OCI-LY3 (cell line): ENCODE measurements at regions not wholly inside any gene's neighbourhood (a gene's known extent, or its start where the extent isn't known, plus 50 kb on each side); places are given as distances from the start of the nearest gene placed in this dataset.

ENCODE experiments used
- H2AFZ ChIP-seq: fragments of 200-600, 300-600 bp; shearing (Covaris generic); 2 replicates; pipeline ENCODE4 v1.6.0; 2014; ENCODE audit warnings: antibody characterized with exemption, low read depth, low read length
- H3K27ac ChIP-seq: fragments of 200-600, 300-600 bp; sonication (generic); 2 replicates; pipeline ENCODE4 v1.5.1; 2014; ENCODE audit warnings: mild to moderate bottlenecking, low read length, moderate library complexity, mixed read lengths
- H3K27me3 ChIP-seq: fragments of 200-600, 300-600 bp; sonication (generic); 2 replicates; pipeline ENCODE4 v1.6.1; 2014; ENCODE audit warnings: low read depth, low read length, mixed read lengths
- H3K36me3 ChIP-seq: fragments of 200-600, 300-600 bp; sonication (generic); replicated peaks from 2 replicates; pipeline ENCODE3; 2014; ENCODE audit warnings: low read depth, low read length, mixed read lengths
- H3K4me1 ChIP-seq: fragments of 300-600, 200-600 bp; sonication (generic); 2 replicates; pipeline ENCODE4 v1.6.1; 2014; ENCODE audit warnings: low read length, mixed read lengths
- H3K4me2 ChIP-seq: fragments of 200-600, 300-600 bp; sonication (generic); 2 replicates; pipeline ENCODE4 v1.6.1; 2014; ENCODE audit warnings: low read length, mixed read lengths
- H3K4me3 ChIP-seq: fragments of 300-600, 200-600 bp; sonication (generic); 2 replicates; pipeline ENCODE4 v1.5.1; 2014; ENCODE audit warnings: antibody characterized with exemption, mild to moderate bottlenecking, low read length, moderate library complexity
- H3K79me2 ChIP-seq: fragments of 300-600, 200-600 bp; shearing (Covaris generic); 2 replicates; pipeline ENCODE4 v1.6.1; 2014; ENCODE audit warnings: mild to moderate bottlenecking, low read length, mixed read lengths
- H3K9ac ChIP-seq: fragments of 300-600, 200-600 bp; shearing (Covaris generic); 2 replicates; pipeline ENCODE4 v1.6.0; 2014; ENCODE audit warnings: mild to moderate bottlenecking, low read length, moderate library complexity
- H3K9me3 ChIP-seq: fragments of 200-600, 300-600 bp; shearing (Covaris generic); 2 replicates; pipeline ENCODE4 v1.6.1; 2014; ENCODE audit warnings: low read length, mixed read lengths; ENCODE audit not compliant: insufficient read depth
- H4K20me1 ChIP-seq: fragments of 200-600, 300-600 bp; sonication (generic); 2 replicates; pipeline ENCODE4 v1.6.1; 2016; ENCODE audit warnings: low read length, mixed read lengths; ENCODE audit not compliant: insufficient read depth
- CTCF ChIP-seq: fragments of 200-600, 300-600 bp; sonication (generic); IDR thresholded peaks from 2 replicates; pipeline ENCODE4 v1.5.1; 2014; ENCODE audit warnings: antibody characterized with exemption, low read length, low read depth
- EZH2phosphoT487 ChIP-seq: fragments of 200-600 bp; shearing (Covaris generic); IDR thresholded peaks from 2 replicates; pipeline ENCODE4 v1.6.1; 2018; ENCODE audit warnings: antibody characterized with exemption, mixed run types, low read depth

DNA sequence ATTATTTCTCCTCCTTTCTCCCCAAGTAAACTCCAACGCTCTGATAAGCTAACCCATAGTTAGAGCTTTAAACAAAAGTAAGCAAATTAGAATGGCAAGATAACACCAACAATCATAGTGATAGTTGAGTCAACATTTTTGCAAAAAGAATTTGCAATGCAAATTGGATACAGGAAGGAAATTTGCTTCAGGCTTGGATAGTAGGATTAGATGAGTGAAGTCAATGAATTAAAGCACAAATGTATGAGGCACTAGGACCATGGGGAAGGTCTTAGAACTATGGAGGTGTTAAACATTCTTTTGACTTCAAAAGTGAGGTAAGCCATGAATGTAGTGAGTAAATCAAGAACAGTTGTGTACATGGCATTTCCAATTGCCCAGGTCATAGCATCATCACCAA is 289.8 kb upstream of the GRAMD2B start:
- H3K4me2 ChIP-seq = no peak overlapping the region
- H2AFZ ChIP-seq = no peak overlapping the region
- no peaks in the 10 kb centered on the region for H3K27me3 ChIP-seq
- H4K20me1 ChIP-seq = no peaks in the 10 kb centered on the region
- no peaks in the 10 kb centered on the region for H3K9me3 ChIP-seq
- H3K4me1 ChIP-seq = no peaks in the 10 kb centered on the region
- no peak overlapping the region for H3K9ac ChIP-seq
- H3K36me3 ChIP-seq = no peaks in the 10 kb centered on the region
- no peak overlapping the region for H3K4me3 ChIP-seq
- H3K27ac ChIP-seq = no peak overlapping the region
- no peak for TF ChIP-seq EZH2phosphoT487
- no peak for TF ChIP-seq CTCF
- no peaks in the 10 kb centered on the region for H3K79me2 ChIP-seq

DNA sequence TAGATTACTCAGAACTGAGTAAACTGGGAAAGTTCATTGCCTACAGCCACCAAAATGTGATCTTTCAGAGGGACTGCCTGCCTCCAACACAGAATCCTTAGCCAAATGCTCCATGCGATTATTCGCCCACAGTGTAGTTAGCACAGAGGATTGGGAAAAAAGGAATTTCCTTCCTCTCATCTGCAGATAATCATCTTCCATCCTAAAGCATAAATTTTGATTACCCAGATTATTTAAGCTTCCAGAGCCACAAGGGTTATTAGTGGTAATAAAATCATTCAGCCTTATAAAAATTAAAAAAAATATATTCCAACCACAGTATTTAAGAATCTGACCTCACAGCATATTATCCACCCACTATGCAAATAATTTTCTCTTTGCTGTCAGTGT is 285.3 kb upstream of the GRAMD2B start:
- Histone ChIP-seq H3K4me2 (no peak overlapping the region), H3K27ac (no peak overlapping the region), H3K4me1 (no peaks in the 10 kb centered on the region), H3K27me3 (no peaks in the 10 kb centered on the region), H3K9ac (no peak overlapping the region), H3K4me3 (no peak overlapping the region), H3K79me2 (no peaks in the 10 kb centered on the region), H4K20me1 (no peaks in the 10 kb centered on the region), H2AFZ (no peak overlapping the region), H3K9me3 (no peaks in the 10 kb centered on the region), H3K36me3 (no peaks in the 10 kb centered on the region)
- TF ChIP-seq CTCF = no peak
- no peak for TF ChIP-seq EZH2phosphoT487

DNA sequence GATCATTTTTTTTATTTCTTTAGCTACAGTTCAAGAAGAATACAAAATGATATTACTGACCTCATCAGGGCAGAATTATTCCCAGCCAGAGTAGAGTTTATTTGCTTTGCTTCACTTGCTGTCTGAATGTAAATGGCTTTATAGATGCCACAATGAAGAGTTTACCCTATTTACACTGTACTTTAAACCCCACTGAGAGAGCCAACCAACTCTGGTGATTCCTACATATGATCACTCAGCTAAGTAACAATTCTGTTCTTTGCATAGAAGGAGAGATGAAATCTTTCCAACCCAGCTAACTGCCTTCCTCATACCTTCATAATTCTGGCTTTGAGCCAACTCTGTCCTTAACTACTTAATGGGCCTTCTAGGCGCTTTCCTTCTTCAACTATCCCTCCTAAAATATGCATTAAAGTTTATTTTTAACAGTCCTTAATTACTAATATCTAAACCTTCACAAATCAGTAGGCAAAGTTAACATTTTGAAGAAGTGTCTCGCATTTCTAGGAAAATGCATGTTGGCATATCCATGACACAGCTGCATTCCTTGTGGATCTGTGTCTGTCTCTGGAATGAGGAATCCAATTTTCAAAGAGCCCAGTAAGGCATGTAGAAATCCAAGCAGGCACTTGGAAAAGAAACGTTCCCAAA is 284.8 kb upstream of the GRAMD2B start:
- TF ChIP-seq EZH2phosphoT487 (no peak), CTCF (no peak)
- Histone ChIP-seq H3K79me2 (no peaks in the 10 kb centered on the region), H2AFZ (no peak overlapping the region), H3K27ac (no peak overlapping the region), H3K4me1 (no peaks in the 10 kb centered on the region), H3K4me2 (no peak overlapping the region), H3K9ac (no peak overlapping the region), H3K4me3 (no peak overlapping the region), H4K20me1 (no peaks in the 10 kb centered on the region), H3K27me3 (no peaks in the 10 kb centered on the region), H3K36me3 (no peaks in the 10 kb centered on the region), H3K9me3 (no peaks in the 10 kb centered on the region)

DNA sequence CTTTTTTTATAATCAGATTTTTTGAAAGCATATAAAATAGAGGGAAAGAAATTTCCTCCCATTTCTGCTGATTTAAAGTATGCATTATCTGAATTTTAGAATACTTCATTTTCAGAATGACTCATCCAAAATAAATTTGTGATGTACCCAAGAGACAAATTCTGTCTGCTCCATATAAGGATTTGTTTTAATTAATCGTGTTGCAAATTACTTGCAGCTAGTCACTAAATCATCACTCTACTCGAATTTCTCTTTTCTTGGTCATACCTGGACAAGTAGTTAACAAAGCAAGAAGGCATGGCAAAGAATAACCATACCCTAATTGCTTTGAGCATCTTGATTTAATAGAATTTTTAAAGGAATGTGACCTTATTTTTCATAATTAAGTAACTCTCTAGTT is 284.1 kb upstream of the GRAMD2B start:
- Histone ChIP-seq H3K4me2 (no peak overlapping the region), H3K4me1 (no peaks in the 10 kb centered on the region), H3K4me3 (no peak overlapping the region), H4K20me1 (no peaks in the 10 kb centered on the region), H3K79me2 (no peaks in the 10 kb centered on the region), H3K9ac (no peak overlapping the region), H2AFZ (no peak overlapping the region), H3K27me3 (no peaks in the 10 kb centered on the region), H3K27ac (no peak overlapping the region), H3K9me3 (no peaks in the 10 kb centered on the region), H3K36me3 (no peaks in the 10 kb centered on the region)
- TF ChIP-seq EZH2phosphoT487 = no peak
- TF ChIP-seq CTCF = no peak
